ENCODE measurements at regions not wholly inside any gene's neighbourhood (a gene's known extent, or its start where the extent isn't known, plus 50 kb on each side); places are given as distances from the start of the nearest gene placed in this dataset.

DNA sequence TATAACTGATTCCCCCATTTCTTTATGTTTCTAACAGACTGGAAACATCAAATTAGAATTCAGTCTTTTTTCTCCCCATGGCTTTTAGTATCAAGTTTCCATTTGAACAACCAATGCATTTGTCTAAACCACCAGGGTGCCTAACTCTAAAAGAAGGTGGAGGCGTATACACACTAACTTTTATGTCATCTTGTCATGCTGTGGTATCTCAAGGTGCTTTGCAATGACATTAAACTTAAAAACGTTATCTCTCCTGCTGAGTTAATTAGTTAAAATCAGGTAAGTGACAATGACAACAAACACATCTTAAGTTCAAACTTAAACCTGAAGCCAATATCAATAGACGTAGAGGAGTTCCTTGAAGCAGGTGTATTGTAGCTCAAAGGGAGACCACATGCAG lies 1001.7 kb downstream of the PCDH17 start:
- TF ChIP-seq, protein P1, sequence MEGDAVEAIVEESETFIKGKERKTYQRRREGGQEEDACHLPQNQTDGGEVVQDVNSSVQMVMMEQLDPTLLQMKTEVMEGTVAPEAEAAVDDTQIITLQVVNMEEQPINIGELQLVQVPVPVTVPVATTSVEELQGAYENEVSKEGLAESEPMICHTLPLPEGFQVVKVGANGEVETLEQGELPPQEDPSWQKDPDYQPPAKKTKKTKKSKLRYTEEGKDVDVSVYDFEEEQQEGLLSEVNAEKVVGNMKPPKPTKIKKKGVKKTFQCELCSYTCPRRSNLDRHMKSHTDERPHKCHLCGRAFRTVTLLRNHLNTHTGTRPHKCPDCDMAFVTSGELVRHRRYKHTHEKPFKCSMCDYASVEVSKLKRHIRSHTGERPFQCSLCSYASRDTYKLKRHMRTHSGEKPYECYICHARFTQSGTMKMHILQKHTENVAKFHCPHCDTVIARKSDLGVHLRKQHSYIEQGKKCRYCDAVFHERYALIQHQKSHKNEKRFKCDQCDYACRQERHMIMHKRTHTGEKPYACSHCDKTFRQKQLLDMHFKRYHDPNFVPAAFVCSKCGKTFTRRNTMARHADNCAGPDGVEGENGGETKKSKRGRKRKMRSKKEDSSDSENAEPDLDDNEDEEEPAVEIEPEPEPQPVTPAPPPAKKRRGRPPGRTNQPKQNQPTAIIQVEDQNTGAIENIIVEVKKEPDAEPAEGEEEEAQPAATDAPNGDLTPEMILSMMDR (conservative IDR thresholded peaks at IDR 0.05; ENCODE audit: low read depth, low read length) = no peak
- H3K4me1 ChIP-seq (ENCODE audit: low read depth, poor library complexity, severe bottlenecking) = no peaks in the 10 kb centered on the region
- H3K27ac ChIP-seq = no peak overlapping the region
- H3K4me3 ChIP-seq (IDR thresholded peaks at IDR 0.05; ENCODE audit: insufficient read depth, low read depth, low read length) = no peak overlapping the region
- no peaks in the 10 kb centered on the region for H3K36me3 ChIP-seq (ENCODE audit: insufficient read depth)
- no peak overlapping the region for H2AFZ ChIP-seq (ENCODE audit: low read depth)
- H3K27me3 ChIP-seq (ENCODE audit: insufficient read depth, low read depth) = no peaks in the 10 kb centered on the region
- no peaks in the 10 kb centered on the region for H4K20me1 ChIP-seq (ENCODE audit: insufficient read depth)
- no peak overlapping the region for H3K4me2 ChIP-seq
- no peak overlapping the region for H3K9ac ChIP-seq
- H3K79me2 ChIP-seq (ENCODE audit: insufficient read depth, low read depth) = no peaks in the 10 kb centered on the region

DNA sequence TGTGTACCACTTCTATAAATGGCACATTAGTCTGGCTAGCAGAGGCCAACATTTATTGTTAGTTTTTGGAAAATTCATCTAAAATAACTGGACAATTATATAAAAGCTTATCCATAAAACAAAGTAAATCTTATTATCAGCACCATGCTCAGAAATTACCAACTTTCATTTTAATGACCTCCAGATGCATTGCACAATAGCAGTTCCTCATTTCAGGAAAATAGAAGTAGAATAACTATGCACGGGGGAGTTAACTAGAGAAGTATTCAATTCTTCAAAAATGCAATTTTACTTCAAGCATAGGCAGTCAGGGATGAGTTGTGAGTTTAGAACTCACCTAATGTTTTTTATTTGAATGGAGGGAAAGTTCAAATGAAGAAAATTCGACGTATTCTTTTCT lies 1023.5 kb downstream of the PCDH17 start:
- Histone ChIP-seq H3K4me3 (IDR thresholded peaks at IDR 0.05; ENCODE audit: insufficient read depth, low read depth, low read length) (no peak overlapping the region), H3K9ac (no peak overlapping the region), H3K27ac (no peak overlapping the region), H3K79me2 (ENCODE audit: insufficient read depth, low read depth) (no peaks in the 10 kb centered on the region), H3K4me1 (ENCODE audit: low read depth, poor library complexity, severe bottlenecking) (no peaks in the 10 kb centered on the region), H3K36me3 (ENCODE audit: insufficient read depth) (no peaks in the 10 kb centered on the region), H3K4me2 (no peak overlapping the region), H2AFZ (ENCODE audit: low read depth) (no peak overlapping the region), H4K20me1 (ENCODE audit: insufficient read depth) (no peaks in the 10 kb centered on the region), H3K27me3 (ENCODE audit: insufficient read depth, low read depth) (no peaks in the 10 kb centered on the region)
- TF ChIP-seq, protein P1 (conservative IDR thresholded peaks at IDR 0.05; ENCODE audit: low read depth, low read length) = no peak

- Histone ChIP-seq H3K4me1 (ENCODE audit: low read depth, poor library complexity, severe bottlenecking) (no peaks in the 10 kb centered on the region), H3K4me3 (IDR thresholded peaks at IDR 0.05; ENCODE audit: insufficient read depth, low read depth, low read length) (no peak overlapping the region)
- TF ChIP-seq, protein P1 (conservative IDR thresholded peaks at IDR 0.05; ENCODE audit: low read depth, low read length) = no peak
Measured at GRCh38 chr13:58660826-58661225, 1029.3 kb downstream of the PCDH17 start.

GRCh38 chr13:58666331-58666730 lies 1034.8 kb downstream of the PCDH17 start:
- no peak overlapping the region for H3K9ac ChIP-seq
- no peak overlapping the region for H3K4me3 ChIP-seq (IDR thresholded peaks at IDR 0.05; ENCODE audit: insufficient read depth, low read depth, low read length)
- H3K4me1 ChIP-seq (ENCODE audit: low read depth, poor library complexity, severe bottlenecking) = no peaks in the 10 kb centered on the region
- H3K27me3 ChIP-seq (ENCODE audit: insufficient read depth, low read depth) = no peaks in the 10 kb centered on the region
- H3K27ac ChIP-seq = no peak overlapping the region
- H2AFZ ChIP-seq (ENCODE audit: low read depth) = no peak overlapping the region
- H3K36me3 ChIP-seq (ENCODE audit: insufficient read depth) = no peaks in the 10 kb centered on the region
- H3K4me2 ChIP-seq = no peak overlapping the region
- TF ChIP-seq, protein P1 (conservative IDR thresholded peaks at IDR 0.05; ENCODE audit: low read depth, low read length) = no peak
- no peaks in the 10 kb centered on the region for H4K20me1 ChIP-seq (ENCODE audit: insufficient read depth)
- H3K79me2 ChIP-seq (ENCODE audit: insufficient read depth, low read depth) = no peaks in the 10 kb centered on the region

More at GRCh38 chr13:58660826-58661225, 1029.3 kb downstream of the PCDH17 start:
- Histone ChIP-seq H2AFZ (ENCODE audit: low read depth) (no peak overlapping the region), H3K36me3 (ENCODE audit: insufficient read depth) (no peaks in the 10 kb centered on the region), H3K79me2 (ENCODE audit: insufficient read depth, low read depth) (no peaks in the 10 kb centered on the region), H4K20me1 (ENCODE audit: insufficient read depth) (no peaks in the 10 kb centered on the region), H3K27me3 (ENCODE audit: insufficient read depth, low read depth) (no peaks in the 10 kb centered on the region), H3K27ac (no peak overlapping the region), H3K4me2 (no peak overlapping the region), H3K9ac (no peak overlapping the region)
